PFSK-1 (cell line): ENCODE measurements at regions not wholly inside any gene's neighbourhood (a gene's known extent, or its start where the extent isn't known, plus 50 kb on each side); places are given as distances from the start of the nearest gene placed in this dataset.

Source experiments
- FOXP2 ChIP-seq: optimal IDR thresholded peaks from 2 replicates; pipeline ENCODE3; 2011; ENCODE audit warnings: borderline replicate concordance, control low read depth, inconsistent platforms; ENCODE audit not compliant: insufficient read depth; ENCODE audit errors: extremely low read length, extremely low read depth
- POLR2AphosphoS5 ChIP-seq: IDR thresholded peaks from 2 replicates; pipeline ENCODE4 v1.6.1; 2012; ENCODE audit warnings: low read depth, mild to moderate bottlenecking, control low read depth, low read length, moderate library complexity
- REST ChIP-seq, 2 experiments: IDR thresholded peaks; 2 replicates each; pipeline versions ENCODE4 v1.6.1 to v1.8.0; 2011 to 2012; ENCODE audit warnings: low read depth in 2 of 2, low read length in 2 of 2, control low read depth in 1 of 2, inconsistent platforms in 1 of 2, mild to moderate bottlenecking in 1 of 2, moderate library complexity in 1 of 2; ENCODE audit not compliant: insufficient read depth in 1 of 2
- SIN3A ChIP-seq: IDR thresholded peaks from 2 replicates; pipeline ENCODE4 v1.6.1; 2012; ENCODE audit warnings: mild to moderate bottlenecking, low read length, moderate library complexity, borderline replicate concordance; ENCODE audit not compliant: insufficient read depth
- TAF1 ChIP-seq: IDR thresholded peaks from 2 replicates; pipeline ENCODE4 v1.6.1; 2012; ENCODE audit warnings: low read length, control low read depth, borderline replicate concordance; ENCODE audit not compliant: insufficient read depth

DNA sequence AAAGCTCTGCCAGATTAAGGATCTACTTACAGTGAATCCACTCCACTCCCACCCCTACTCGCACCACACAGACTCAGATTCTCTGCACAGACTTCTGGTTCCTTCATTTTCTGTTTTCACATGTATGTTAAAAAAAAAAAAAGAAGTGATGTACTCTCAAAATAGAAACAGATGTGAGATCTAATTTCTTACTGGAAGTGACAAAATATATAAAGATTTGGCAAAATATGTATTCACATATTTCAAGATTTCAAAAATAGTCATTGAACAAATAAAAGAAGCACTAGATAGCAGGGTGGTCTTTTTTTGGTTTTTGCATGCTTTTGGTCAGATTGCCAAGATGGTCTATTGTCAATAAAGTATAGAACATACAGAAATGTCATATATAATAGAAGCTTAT is 379.2 kb downstream of the TMEM167A start:
- TF ChIP-seq TAF1 (no peak), SIN3A (no peak), POLR2AphosphoS5 (no peak), FOXP2 (no peak), REST (IDR thresholded peaks at IDR 0.05; ENCODE audit: insufficient read depth in 1 of 2, low read depth in 2 of 2, low read length in 2 of 2) (no peak)

- TF ChIP-seq REST (IDR thresholded peaks at IDR 0.05; ENCODE audit: insufficient read depth in 1 of 2, low read depth in 2 of 2, low read length in 2 of 2) = no peak
- TF ChIP-seq SIN3A = no peak
Measured at GRCh38 chr5:82694711-82695285, 382.4 kb downstream of the TMEM167A start.

- TF ChIP-seq REST (IDR thresholded peaks at IDR 0.05; ENCODE audit: insufficient read depth in 1 of 2, low read depth in 2 of 2, low read length in 2 of 2) = no peak
- no peak for TF ChIP-seq POLR2AphosphoS5
- TF ChIP-seq FOXP2 = no peak
- no peak for TF ChIP-seq SIN3A
Measured at GRCh38 chr5:82692826-82693225, 384.4 kb downstream of the TMEM167A start.

GRCh38 chr5:82684659-82685058 is 392.5 kb downstream of the TMEM167A start:
- no peak for TF ChIP-seq REST (IDR thresholded peaks at IDR 0.05; ENCODE audit: insufficient read depth in 1 of 2, low read depth in 2 of 2, low read length in 2 of 2)
- TF ChIP-seq POLR2AphosphoS5 = no peak
- no peak for TF ChIP-seq TAF1
- no peak for TF ChIP-seq FOXP2
- TF ChIP-seq SIN3A = no peak

GRCh38 chr5:82684165-82684564 is 393.0 kb downstream of the TMEM167A start:
- TF ChIP-seq TAF1 (no peak), FOXP2 (no peak), SIN3A (no peak), POLR2AphosphoS5 (no peak), REST (IDR thresholded peaks at IDR 0.05; ENCODE audit: insufficient read depth in 1 of 2, low read depth in 2 of 2, low read length in 2 of 2) (no peak)
